NCI-H2227 (cell line): ENCODE measurements at regions not wholly inside any gene's neighbourhood (a gene's known extent, or its start where the extent isn't known, plus 50 kb on each side); places are given as distances from the start of the nearest gene placed in this dataset.
"Not testable (repeated sequence)": the region's sequence is repeated elsewhere in the genome, so short reads cannot be mapped to it uniquely, and the experiment has no call there.

Experiments used
- DNase-seq: peaks from one replicate; lab custom pipeline; 2025; ENCODE audit not compliant: unreplicated experiment; lab: John Stamatoyannopoulos, UW

DNA sequence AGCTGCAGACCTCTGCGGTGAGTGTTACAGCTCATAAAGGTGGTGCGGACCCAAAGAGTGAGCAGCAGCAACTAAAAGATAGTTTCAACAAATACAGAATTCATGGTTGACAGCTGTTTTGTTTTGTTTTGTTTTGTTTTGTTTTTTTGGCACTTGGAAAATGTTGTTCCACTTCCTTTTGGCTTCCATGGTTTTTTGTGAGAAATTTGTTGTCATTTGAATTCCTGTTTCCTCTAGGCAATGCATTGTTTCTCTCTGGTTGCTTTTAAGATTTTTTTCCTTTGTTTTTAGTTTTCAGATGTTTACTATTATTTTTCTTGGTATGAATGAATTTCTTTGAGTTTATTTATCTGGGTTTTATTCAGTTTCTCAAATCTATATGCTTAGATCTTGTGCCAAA lies 229.4 kb downstream of the MID1IP1 start:
- DNase-seq: no peak

DNA sequence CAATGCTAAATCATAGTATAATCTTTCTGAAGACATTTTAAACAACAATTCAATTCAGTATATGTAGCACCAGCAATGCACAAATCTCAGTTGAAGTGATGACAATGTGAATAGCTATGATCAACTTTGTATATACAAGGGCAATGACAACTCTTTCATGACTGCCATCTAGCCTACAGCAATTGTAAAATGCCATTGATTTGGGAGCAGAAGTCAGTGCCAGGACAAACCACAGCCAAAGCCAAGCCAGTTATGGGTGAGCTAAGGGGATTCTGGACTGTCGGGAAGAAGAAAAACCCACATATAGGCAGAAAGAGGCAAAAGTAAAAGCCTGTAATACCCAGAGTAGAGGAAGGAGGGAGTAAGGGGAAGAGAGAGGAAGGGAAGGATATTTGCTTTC lies 238.6 kb downstream of the MID1IP1 start:
- DNase-seq: no peak

DNA sequence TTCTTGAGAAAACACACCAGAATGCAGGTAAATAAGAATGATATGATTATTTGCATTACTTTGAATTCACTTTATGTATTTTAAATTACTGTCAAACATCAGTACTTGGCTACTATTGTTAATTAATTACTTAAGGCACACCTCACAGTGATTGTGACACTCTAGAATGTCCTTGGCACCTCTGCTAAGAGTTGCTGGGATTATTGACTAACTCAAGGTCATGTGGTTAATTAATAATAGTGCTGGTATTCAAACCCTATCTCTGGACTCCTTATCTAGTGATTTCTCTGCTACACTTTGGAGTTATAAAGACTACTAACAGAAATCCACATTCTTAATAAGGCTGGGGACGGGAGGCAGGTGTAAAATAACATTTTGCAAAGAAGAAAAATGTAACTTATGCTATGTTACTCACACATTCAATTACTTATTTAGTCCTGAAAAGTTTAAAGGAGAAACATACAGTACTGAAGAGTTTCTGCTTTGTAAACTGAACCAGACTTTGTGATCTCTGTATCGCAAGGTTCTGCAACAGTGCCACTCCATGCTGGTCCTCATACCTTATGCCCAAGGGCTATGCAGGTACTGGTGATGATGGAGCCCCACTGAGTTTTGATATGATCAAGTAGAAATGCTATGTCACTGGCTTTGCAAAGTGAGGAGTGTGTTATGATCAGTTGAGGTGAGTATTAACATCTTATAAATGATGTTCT lies 242.7 kb downstream of the MID1IP1 start:
- no peak for DNase-seq

DNA sequence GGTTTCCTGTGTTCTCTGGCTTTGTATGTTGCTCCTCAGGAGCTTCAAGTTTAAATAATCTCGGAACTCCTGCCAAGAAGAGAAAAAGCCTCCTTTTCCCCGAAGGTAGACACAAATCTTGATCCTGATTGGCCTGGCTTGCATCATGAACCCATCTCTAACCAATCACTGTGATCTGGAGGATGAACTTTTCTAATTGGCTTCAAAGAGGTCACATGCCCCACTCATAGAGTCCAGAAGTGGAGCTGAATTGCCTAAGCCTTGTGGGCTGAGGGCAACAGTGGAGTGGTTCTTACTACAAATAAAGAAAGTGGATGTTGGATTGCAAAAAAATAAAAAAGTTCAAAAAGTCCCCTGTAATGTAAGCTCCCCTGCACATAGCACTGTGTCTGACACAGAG lies 245.9 kb downstream of the MID1IP1 start:
- no peak for DNase-seq

DNA sequence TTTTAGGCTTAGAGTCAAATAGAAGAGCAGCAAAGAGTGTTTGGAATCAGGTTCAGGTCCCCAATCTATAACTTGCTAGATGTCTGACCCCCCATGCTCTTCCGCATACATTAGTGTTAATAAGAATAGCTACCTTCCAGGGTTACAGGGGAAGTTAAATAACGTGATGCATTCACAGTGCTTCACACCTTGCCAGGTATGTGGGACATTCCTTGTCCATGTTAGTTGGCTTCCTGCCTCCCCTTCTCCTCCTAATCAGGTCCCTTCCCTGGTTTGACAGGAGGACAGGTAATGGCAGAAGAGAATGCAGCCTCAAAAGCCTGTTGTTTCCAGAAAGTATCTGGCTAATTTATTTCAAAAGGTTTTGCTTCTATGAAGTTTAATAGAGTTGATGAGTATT lies 248.7 kb downstream of the MID1IP1 start:
- no peak for DNase-seq

DNA sequence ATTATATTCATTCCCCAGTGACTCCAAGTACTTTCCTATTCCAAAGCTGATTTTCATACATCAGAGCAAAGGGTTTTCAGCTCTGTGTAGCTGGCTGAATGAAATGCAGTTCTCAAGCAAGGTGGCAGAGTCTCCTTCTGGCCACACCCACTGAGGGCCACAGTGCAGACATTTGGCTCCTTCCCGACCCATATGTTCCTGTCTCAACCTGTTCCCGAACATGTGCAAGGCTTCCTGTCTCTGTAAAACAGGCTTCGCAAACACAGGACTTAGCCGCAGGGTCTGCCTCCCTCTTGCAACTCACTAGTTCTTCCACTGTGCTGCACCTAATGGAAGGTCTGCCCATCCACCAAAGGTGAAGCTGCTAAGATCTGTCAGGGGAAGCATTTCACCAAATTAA lies 249.2 kb downstream of the MID1IP1 start:
- DNase-seq: no peak

DNA sequence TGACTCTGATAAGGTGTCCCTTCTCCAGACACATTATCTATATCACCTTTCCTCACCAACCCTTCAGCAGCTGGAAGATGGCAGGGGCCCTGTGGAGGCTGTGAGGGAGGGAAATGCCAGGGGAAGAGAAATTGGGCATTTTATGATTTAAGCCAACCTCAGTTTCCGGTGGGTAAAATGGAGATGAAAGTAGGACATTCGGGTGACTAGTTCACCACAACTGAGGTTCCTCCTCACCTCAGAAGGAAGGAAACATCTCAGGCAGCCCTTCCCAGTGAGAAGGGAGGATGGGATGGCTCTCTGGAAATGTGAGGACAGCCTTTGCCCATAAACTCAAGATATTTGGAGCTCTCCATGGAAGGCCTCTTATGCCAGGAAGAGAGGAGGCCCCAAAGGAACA lies 251.5 kb downstream of the MID1IP1 start:
- DNase-seq: no peak

DNA sequence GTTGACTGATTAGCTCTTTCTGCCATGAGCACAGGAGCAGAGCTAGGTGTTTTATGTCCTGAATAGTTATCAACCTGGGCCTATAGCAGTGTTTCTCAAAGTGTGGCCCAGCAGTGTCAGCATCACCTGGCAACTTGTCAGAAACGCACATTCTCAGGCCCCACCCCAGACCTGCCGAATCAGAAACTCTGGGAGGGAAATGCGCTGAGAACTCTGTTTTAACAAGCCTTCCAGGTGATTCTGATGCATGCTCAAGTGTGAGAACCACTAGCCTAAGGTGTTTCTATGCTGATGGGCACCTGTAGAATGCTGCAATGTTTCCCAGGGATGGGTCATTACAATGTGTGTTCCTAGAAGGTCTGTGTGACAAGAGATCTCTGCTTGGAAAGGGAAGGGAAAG lies 257.5 kb downstream of the MID1IP1 start:
- no peak for DNase-seq

DNA sequence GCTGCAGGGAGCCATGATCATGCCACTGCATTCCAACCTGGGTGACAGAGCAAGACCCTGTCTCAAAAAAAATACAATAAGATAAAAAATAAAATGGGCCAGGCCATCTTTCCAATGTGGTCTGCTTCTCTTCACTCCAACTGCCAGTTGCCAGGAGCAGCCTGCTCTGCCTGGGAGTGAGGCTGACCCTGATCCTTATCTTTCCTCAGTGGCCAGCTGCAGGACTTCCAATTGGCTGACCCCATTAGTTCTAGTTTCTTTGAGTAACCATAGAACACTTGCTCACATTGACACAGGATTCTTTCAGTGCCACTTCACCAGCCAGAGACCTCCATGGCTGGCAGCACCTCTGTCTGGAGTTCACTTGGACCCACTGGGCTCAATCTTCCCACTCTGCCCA lies 258.6 kb downstream of the MID1IP1 start:
- DNase-seq: no peak

DNA sequence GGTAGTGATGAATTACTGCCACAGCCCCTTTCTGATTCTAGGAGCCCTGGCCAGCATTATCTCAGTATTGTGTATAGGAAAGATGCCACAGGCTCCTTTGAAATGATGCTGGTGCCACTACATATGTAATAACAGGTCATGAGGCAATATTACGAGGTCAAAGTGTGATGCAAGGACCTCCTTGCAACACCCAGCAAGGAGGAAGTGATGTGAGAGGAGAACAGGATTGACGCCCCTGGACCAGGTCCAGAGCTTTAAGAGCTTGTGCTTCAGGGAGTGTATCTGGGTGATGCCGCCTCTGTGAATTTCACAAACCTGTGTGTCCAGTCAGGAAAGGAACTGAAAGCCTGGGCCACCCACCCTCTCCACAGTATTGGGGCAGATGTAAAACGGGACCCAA lies 261.8 kb downstream of the MID1IP1 start:
- DNase-seq: no peak

DNA sequence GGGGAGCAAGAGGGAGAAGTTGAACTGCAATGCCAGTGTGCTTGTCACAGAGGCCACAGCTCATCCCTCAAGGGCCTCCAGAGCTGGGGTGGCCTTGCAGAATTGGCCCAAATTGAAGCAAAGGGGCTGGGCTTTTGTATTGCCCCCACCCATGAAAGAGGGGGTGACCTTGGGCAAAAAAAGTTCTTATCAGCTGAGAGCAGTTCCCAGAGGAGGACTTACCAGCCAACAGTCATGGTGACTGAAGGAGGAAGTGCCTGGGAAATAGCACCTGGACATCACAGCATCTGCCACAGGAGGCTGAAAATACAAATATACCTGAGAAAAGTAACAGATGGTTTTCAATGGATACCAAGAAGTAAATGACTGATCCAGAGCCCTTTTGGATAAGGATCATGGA lies 262.4 kb downstream of the MID1IP1 start:
- DNase-seq: no peak

DNA sequence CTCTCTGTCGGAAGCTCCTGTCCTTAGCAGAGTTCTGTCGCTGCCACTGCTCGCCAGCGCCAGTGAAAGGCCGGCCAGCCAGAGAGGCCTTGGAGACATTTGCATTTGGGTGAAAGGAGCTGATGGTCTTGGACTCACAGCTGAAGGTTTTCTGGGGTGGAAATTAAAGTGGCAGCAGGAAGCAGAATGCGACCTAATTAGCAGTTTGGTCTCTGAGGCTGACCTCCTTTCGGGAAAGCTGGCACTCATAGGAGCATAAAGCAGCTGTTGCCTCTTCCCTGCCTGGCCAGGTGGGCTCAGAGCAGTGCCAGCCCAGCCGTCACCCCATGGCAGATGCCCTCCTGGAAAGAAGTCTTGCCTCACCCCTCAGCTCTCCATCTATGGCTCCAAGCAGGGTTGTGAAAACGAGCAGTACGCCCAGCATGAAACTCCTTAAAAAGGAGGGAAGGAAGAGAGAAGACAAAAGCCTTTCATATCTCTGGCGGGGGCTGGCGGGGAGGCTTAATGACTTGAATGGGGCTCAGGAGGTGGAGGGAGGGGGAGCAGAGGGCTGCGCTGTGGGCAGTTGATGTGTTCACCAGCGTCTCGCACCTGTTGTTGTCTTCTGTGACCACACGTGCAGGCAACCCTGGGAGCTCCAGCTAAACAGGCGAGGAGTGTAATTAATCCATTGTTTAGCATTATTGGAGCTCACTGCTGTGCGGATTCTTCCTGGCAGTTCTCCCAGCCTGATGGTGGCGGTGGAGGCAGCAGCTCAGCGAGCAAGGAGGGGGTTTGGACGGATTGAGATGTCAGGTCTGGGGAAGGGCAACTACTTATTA lies 264.0 kb downstream of the MID1IP1 start:
- peak; percentile 85 for DNase-seq

DNA sequence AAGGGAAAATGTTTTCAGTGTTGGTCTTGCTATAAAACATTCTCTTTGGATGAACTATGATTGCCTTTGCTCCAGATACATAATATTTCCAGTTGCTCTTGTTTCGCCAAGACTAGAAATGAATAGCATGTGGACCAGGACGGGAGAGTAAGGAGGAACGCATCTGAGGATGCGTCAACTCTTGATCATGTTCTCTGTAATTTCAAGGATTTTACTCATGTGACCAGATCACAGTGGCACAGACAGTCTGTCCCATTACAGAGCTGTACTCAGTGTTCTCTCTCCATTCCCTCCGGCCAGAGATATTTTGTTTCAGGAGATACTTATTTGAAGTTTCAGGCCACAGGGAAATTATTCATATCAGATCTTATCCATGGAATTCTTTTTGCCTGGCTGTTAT lies 266.6 kb downstream of the MID1IP1 start:
- DNase-seq: no peak

DNA sequence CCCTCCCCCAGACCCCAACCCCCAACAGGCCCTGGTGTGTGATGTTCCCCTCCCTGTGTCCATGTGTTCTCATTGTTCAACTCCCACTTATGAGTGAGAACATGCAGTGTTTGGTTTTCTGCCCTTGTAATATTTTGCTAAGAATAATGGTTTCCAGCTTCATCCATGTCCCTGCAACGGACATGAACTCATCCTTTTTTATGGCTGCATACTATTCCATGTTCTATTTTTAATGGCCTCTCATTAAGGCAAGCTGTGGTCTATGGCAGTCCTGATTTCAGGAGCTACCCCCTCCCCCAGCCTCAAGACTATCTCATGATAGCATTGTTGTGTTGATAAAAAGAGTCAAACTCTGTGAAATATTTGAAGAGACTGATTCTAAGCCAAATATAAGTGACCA lies 267.4 kb downstream of the MID1IP1 start:
- not testable (repeated sequence) for DNase-seq

DNA sequence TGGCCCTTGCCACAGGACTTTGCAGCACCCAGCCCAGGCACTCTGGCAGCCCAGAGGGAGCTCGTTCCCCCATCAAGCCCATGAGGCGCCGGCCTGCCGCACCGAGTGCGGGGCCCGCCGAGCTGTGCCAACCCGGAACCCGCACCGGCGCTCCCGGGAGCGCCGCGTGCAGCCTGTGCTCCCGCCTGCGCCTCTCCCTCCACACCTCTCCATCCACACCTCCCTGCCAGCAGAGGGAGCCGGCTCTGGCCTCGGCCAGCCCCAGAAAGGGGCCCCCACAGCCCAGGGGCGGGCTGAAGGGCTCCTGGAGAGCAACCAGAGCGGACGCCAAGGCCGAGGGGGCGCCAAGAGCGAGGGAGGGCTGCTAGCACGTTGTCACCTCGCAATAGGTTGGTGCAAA lies 268.8 kb downstream of the MID1IP1 start:
- DNase-seq: no peak

DNA sequence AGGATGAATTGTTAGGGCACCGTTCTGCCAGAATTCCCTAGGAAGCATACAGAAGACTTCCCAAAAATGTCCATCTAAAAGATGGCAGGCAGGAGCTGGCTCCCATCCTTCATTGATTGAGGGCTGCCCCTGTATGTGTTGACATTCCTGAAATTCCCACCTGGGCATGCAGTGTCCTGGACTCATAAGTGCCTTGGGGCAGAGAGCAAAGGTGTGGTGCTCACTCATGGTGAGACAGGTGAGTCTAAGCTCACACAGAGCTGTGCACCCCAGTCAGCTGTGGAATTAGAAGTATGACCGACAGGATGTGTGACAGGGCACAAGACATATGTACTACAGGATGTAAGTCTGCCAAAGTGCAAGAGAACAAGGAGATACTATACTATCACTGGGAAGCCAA lies 271.9 kb downstream of the MID1IP1 start:
- no peak for DNase-seq

DNA sequence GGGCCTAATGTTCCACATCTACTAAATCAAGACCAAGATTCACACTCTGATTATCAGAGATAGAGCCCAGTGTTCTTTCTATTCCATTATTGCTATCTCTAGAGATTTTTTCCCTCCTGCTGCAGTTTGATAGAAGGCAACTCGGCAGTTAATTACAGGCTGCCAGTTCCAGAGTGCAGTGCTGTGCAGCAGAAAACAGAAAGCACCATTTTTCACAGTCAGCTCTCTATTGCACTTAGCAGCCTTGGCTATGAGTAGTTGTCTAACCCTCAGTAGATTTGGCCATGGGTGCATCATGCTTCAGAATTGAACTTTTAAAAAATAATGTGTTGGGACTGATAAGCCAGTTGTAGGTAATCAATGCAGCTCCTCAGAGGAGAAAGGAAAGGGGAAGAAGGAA lies 295.3 kb downstream of the MID1IP1 start:
- DNase-seq: peak; percentile 80

DNA sequence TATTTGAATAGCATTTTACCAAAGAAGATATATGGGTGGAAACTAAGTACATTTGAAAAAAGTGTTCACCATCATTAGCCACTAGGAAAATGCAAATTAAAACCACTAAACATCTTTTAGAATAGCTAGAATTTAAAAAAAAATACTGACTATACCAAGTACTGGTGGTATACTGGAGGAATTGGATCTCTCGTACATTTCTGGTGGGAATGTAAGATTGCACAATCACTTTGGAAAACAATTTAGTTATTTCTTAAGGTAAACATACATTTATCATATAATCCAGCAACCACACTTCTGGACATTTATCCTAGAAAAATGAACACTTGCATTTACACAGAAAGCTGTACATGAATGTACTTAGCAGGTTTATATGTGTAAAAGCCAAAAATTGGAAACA lies 303.5 kb downstream of the MID1IP1 start:
- no peak for DNase-seq

DNA sequence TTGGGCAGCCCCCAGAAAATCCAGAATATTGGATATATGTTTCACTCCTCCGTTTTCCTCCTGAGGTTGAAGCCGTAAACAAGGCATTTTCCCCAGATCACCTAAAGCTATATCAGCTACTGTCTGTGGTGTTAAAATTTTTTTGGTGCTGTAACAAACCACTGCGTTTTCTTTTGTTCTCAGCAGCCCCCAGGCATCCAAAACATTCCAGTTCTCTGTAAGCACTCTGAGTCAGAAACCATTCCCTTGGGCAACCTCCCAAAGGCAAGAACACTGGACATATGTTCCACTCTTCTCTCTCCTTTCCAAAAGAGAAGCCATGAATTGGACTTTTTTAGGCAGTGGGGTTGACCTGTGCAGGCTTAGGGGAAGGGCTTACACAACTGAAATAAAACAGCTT lies 310.9 kb downstream of the MID1IP1 start:
- DNase-seq: no peak

DNA sequence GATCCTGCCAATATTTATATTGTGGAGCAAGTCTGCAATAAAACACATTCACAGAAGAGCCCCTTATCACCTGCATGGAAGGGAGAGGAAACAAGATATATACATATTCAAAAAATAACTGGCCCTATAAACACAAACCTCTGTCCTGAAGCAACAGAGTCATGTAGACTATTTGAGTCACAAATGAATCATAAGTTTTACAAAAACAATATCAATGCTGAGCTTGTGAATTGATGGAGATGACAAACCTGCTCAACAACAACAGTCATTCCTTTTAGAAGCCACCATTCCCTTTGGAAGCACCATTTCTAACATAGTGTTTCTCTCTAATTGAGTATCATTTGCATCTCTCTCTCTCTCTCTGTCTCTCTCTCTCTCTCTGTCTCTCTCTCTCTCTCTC lies 313.9 kb downstream of the MID1IP1 start:
- no peak for DNase-seq

DNA sequence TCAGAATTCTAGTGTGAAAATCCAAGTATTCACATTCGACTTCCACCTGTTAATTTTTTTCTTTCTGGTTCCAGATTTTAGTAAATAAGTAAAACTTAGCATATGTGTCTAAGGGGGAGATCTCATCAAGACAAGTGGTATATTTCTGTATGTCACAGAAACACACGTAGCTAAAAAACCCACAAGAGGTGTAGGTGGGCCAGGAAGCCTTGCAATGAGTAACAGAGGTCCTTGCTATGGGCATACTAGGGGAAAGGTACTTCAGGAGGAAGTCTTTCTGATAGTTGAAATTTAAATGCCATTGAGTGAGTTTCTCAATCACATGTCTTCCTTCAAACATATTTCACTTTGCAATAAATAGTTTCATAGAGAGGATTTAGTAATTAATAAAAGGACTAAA lies 315.8 kb downstream of the MID1IP1 start:
- no peak for DNase-seq

DNA sequence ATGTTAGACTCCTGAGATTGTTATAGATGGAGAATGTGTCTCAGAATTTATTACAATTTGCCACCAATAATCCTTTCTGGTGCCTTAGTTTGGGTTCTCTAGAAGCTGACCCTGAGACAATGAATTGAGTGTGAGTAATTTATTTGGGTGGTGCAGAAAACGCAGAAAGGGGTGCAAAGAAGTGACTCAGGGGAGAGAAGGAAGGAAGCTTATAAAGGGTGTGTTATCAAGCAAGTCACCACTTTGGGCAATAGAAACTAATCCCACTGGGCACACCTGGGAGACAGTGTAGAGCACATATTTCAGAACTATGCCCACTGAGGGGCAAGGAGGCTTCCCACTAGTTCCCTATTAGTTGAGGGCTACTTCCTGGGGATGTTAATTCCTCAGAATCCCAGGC lies 320.6 kb downstream of the MID1IP1 start:
- no peak for DNase-seq

DNA sequence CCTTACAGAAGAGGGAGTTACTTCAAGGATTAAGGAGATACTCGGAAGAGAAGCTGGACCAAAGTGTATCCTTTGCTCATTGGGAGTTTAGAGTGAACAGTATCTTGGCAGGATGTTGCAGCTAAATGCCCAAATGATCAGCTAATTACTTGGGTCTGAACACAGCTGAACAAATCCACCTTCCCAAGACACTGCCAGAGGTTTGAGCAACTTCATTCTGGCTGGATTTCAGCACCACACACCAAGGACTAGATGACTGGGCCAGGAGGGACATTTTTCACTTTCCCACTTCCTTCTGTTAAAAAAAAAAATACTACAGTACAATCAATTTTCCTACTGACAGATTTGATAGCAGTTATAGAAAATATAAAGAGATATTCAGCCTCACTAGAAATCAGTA lies 324.6 kb downstream of the MID1IP1 start:
- DNase-seq: no peak
